Left ventricle myocardium inferior (tissue), 1 donor: ENCODE measurements at regions not wholly inside any gene's neighbourhood (a gene's known extent, or its start where the extent isn't known, plus 50 kb on each side); places are given as distances from the start of the nearest gene placed in this dataset.

Source experiments
- DNase-seq: peaks from one replicate; pipeline ENCODE4 v3.0.0-alpha.2; 2020
- H3K27ac ChIP-seq: fragments of 200-600 bp; replicated peaks from 2 replicates; pipeline ENCODE4 v1.8.0; 2021
- H3K27me3 ChIP-seq: fragments of 200-600 bp; 2 replicates; pipeline ENCODE4 v1.8.0; 2021; ENCODE audit warnings: low read depth
- H3K36me3 ChIP-seq: fragments of 200-600 bp; 2 replicates; pipeline ENCODE4 v1.8.0; 2021
- H3K4me1 ChIP-seq: fragments of 200-600 bp; 2 replicates; pipeline ENCODE4 v1.8.0; 2021
- H3K4me3 ChIP-seq: fragments of 200-600 bp; 2 replicates; pipeline ENCODE4 v1.8.0; 2021; ENCODE audit warnings: mild to moderate bottlenecking, moderate library complexity
- H3K9me3 ChIP-seq: fragments of 200-600 bp; replicated peaks from 2 replicates; pipeline ENCODE4 v1.8.0; 2021
- intact Hi-C: fragments of 100-400 bp; cut with micrococcal nuclease; formaldehyde crosslinking; loops from one replicate; pipeline ENCODE4 v1.11.0; 2022
- TF ChIP-seq, protein P1 (sequence below): fragments of 200-600 bp; IDR thresholded peaks from 2 replicates; pipeline ENCODE4 v1.8.0; 2021; ENCODE audit warnings: antibody characterized with exemption, mild to moderate bottlenecking, borderline replicate concordance
- donor health status: DM: no; HTN: yes; CAD: no; lungs with severe emphysema.

DNA sequence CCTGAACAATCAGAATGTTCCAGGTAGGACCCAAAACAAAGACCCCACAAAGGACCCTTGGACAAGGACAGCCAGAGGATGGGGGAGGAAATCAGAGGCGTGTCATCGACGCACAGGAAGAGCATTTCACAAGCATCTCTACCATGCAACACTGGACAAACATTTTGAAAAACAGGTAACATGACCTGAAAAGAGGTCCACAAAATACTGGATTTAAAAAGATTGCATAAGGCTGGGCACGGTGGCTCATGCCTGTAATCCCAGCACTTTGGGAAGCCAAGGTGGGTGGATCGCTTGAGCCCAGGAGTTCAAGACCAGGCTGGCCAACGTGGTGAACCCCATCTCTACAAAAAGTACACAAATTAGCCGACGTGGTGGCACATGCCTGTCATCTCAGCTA lies 60.5 kb upstream of the RNF32 start:
- no peak overlapping the region for H3K27ac ChIP-seq
- no peaks in the 10 kb centered on the region for H3K36me3 ChIP-seq
- intact Hi-C loops = no loop called here
- TF ChIP-seq, protein P1, sequence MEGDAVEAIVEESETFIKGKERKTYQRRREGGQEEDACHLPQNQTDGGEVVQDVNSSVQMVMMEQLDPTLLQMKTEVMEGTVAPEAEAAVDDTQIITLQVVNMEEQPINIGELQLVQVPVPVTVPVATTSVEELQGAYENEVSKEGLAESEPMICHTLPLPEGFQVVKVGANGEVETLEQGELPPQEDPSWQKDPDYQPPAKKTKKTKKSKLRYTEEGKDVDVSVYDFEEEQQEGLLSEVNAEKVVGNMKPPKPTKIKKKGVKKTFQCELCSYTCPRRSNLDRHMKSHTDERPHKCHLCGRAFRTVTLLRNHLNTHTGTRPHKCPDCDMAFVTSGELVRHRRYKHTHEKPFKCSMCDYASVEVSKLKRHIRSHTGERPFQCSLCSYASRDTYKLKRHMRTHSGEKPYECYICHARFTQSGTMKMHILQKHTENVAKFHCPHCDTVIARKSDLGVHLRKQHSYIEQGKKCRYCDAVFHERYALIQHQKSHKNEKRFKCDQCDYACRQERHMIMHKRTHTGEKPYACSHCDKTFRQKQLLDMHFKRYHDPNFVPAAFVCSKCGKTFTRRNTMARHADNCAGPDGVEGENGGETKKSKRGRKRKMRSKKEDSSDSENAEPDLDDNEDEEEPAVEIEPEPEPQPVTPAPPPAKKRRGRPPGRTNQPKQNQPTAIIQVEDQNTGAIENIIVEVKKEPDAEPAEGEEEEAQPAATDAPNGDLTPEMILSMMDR = no peak
- DNase-seq = no peak
- peaks cover 36% of the 10 kb centered on the region for H3K27me3 ChIP-seq
- H3K9me3 ChIP-seq = peaks cover 7% of the 10 kb centered on the region
- H3K4me3 ChIP-seq = no peak overlapping the region
- no peaks in the 10 kb centered on the region for H3K4me1 ChIP-seq

DNA sequence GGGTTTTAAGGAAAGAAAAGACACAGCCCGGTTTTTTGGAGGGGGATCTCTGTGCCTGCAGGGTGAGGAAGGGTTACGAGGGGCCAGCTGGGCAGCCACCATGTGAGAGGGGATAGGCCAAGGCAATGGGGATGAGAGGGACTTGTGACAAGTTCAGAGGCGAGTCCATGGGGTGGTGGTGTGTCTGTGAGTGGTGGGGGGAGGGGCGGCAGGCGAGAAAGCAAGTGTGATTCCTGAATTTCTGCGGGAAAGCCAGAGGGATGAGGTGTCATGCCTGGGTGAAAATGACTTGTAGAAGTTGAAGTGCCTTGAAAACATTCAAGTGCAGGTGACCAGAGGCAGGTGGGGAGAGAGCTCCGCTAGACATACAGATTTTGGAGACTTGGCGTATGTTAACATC lies 61.0 kb upstream of the RNF32 start:
- Histone ChIP-seq H3K9me3 (peaks cover 7% of the 10 kb centered on the region), H3K36me3 (no peaks in the 10 kb centered on the region), H3K4me1 (no peaks in the 10 kb centered on the region), H3K4me3 (no peak overlapping the region), H3K27ac (no peak overlapping the region), H3K27me3 (peaks cover 36% of the 10 kb centered on the region)
- intact Hi-C loops = no loop called here
- DNase-seq = no peak
- TF ChIP-seq, protein P1 = no peak

DNA sequence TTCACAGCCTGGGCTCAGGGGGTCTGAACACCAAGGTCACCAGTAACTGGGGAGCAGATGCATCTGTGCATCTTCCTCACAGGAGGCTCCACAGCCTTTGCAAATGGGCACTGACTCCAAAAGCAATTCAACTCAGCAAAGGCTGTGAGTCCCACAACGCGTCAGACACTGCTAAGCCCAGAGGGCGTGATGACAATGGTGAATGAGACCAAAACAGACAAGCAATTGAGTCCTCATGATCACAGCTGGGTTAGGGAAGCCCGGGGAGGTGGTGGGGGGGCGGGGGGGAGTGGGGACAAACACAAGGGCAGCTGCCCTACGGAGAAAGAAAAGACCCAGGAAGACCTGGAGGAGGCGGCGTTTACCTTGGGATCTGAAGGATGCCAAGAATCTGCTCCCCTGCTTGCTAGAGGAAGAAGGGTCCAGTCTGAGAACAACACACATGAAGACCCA lies 61.6 kb upstream of the RNF32 start:
- Histone ChIP-seq H3K9me3 (peaks cover 13% of the 10 kb centered on the region), H3K27ac (no peak overlapping the region), H3K36me3 (no peaks in the 10 kb centered on the region), H3K4me1 (no peaks in the 10 kb centered on the region), H3K27me3 (peaks cover 36% of the 10 kb centered on the region), H3K4me3 (no peak overlapping the region)
- no peak for DNase-seq
- intact Hi-C loops = no loop called here
- TF ChIP-seq, protein P1 = no peak

DNA sequence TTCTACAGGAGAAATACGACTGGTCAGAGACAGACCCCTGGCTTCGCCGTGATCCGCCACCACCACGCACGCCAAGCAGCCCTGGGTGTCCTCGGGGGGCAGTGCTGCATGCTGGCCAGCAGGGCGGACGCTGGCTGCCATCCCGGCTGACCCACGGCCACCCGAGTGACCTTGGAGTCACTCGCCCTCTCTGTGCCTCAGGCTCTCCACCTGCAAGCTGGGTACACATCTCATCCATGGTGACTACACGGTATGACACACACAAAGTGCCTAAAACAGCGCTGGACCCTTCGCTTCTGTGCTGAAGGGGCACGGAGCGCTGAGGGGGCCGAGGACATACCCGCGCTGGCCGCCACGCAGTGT lies 62.0 kb upstream of the RNF32 start:
- TF ChIP-seq, protein P1 = no peak
- Histone ChIP-seq H3K27ac (no peak overlapping the region), H3K27me3 (peaks cover 36% of the 10 kb centered on the region), H3K4me1 (no peaks in the 10 kb centered on the region), H3K36me3 (no peaks in the 10 kb centered on the region), H3K4me3 (no peak overlapping the region), H3K9me3 (peaks cover 13% of the 10 kb centered on the region)
- DNase-seq = no peak
- intact Hi-C loops = no loop called here

DNA sequence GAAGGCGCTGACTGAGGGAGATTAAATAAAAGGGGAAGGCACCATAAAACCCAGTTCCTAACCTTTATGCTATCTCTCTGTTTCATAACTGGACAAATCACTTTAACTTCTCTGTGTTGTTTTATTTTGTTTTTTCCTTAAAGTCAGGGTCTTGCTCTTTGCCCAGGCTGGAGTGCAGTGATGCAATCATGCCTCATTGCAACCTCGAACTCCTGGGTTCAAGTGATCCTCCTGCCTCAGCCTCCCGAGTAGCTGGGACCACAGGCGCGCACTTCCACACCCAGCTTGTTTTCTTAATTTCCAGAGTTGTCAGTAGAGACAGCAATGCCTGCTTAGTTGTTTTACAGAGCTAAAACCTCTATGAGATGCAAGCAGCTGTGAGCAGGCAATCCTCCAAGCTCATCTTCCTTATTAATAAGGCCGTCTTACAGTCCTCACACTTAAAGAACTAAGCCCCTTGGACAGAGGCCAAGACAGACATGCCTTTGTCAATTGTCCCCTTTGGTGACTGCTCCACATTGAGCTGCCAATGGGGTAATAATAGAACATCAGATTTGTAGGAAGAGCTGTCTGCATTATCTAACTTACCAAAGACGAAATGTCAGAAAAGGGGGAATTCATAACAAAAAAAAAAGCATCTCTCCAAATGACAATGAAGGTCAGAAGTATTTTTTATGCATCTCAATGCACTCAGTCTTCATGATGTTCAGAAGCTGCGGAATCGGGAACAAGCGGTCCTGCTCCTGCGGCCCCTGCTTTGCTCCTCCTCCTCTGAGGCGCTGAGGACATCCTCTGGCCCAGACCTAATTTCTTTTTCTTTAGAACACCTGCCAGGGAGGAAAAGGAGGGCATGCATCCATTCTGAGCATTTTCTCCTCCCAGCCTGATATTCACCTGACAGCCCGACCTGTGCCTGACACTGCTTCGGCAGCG lies 62.7 kb upstream of the RNF32 start:
- peaks cover 13% of the 10 kb centered on the region for H3K9me3 ChIP-seq
- H3K4me1 ChIP-seq = no peaks in the 10 kb centered on the region
- H3K27ac ChIP-seq = no peak overlapping the region
- H3K27me3 ChIP-seq = peaks cover 36% of the 10 kb centered on the region
- no peaks in the 10 kb centered on the region for H3K36me3 ChIP-seq
- DNase-seq = no peak
- TF ChIP-seq, protein P1 = no peak
- H3K4me3 ChIP-seq = no peak overlapping the region
- intact Hi-C loops = no loop called here
